Tongue (tissue), 1 donor: ENCODE measurements at regions not wholly inside any gene's neighbourhood (a gene's known extent, or its start where the extent isn't known, plus 50 kb on each side); places are given as distances from the start of the nearest gene placed in this dataset.

Experiments
- DNase-seq: peaks from one replicate; pipeline ENCODE4 v3.0.0-alpha.2; 2015

- peak; percentile 22 for DNase-seq
Measured at GRCh38 chr6:113103634-113104361, 753.3 kb upstream of the MARCKS start.

GRCh38 chr6:113104541-113104940 is 752.6 kb upstream of the MARCKS start:
- no peak for DNase-seq

- DNase-seq = no peak
Measured at GRCh38 chr6:113104951-113105350, 752.2 kb upstream of the MARCKS start.

GRCh38 chr6:113110211-113110610 is 746.9 kb upstream of the MARCKS start:
- peak; percentile 19 for DNase-seq

- no peak for DNase-seq
Measured at GRCh38 chr6:113111550-113111949, 745.6 kb upstream of the MARCKS start.

- no peak for DNase-seq
Measured at GRCh38 chr6:113112086-113112485, 745.1 kb upstream of the MARCKS start.

GRCh38 chr6:113115196-113115595 is 741.9 kb upstream of the MARCKS start:
- DNase-seq = no peak

- DNase-seq = no peak
Measured at GRCh38 chr6:113120224-113120581, 736.9 kb upstream of the MARCKS start.

- DNase-seq = peak; percentile 56
Measured at GRCh38 chr6:113120582-113121285, 736.4 kb upstream of the MARCKS start.

- no peak for DNase-seq
Measured at GRCh38 chr6:113121571-113121970, 735.6 kb upstream of the MARCKS start.

GRCh38 chr6:113122060-113122459 is 735.1 kb upstream of the MARCKS start:
- peak; percentile 18 for DNase-seq

GRCh38 chr6:113125626-113126025 is 731.5 kb upstream of the MARCKS start:
- no peak for DNase-seq

- DNase-seq = no peak
Measured at GRCh38 chr6:113127786-113128419, 729.2 kb upstream of the MARCKS start.

GRCh38 chr6:113128661-113129060 is 728.5 kb upstream of the MARCKS start:
- DNase-seq = no peak

- DNase-seq = no peak
Measured at GRCh38 chr6:113129991-113130390, 727.2 kb upstream of the MARCKS start.

- DNase-seq = peak; percentile 83
Measured at GRCh38 chr6:113137426-113137825, 719.7 kb upstream of the MARCKS start.

GRCh38 chr6:113140721-113141120 is 716.4 kb upstream of the MARCKS start:
- no peak for DNase-seq

- no peak for DNase-seq
Measured at GRCh38 chr6:113141901-113142300, 715.2 kb upstream of the MARCKS start.

- no peak for DNase-seq
Measured at GRCh38 chr6:113142671-113143174, 714.4 kb upstream of the MARCKS start.

- DNase-seq = no peak
Measured at GRCh38 chr6:113143206-113143605, 713.9 kb upstream of the MARCKS start.

- DNase-seq = no peak
Measured at GRCh38 chr6:113144117-113144516, 713.0 kb upstream of the MARCKS start.

GRCh38 chr6:113146878-113147277 is 710.3 kb upstream of the MARCKS start:
- DNase-seq = no peak

- peak; percentile 28 for DNase-seq
Measured at GRCh38 chr6:113147544-113147943, 709.6 kb upstream of the MARCKS start.
